ENCODE measurements at regions not wholly inside any gene's neighbourhood (a gene's known extent, or its start where the extent isn't known, plus 50 kb on each side); places are given as distances from the start of the nearest gene placed in this dataset.

GRCh38 chr20:41969656-41970055 lies 351.5 kb upstream of the CHD6 start:
- 17% methylated on average over 1 of the region's 6 CpGs; no CpG with 5 or more reads in 1 of the 2 experiments for WGBS, 2 experiments (ENCODE audit: extremely low coverage in 2 of 2, insufficient read length in 1 of 2)
- no peak overlapping the region for H3K56ac ChIP-seq (ENCODE audit: extremely low read depth, insufficient read depth, low read length)
- H3K9me1 ChIP-seq (ENCODE audit: insufficient read depth, low read length) = no peaks in the 10 kb centered on the region
- dilution Hi-C loops (cut with HindIII; ENCODE audit: low sequenced_read_pairs, unreplicated experiment) (no loop called here), in situ Hi-C loops (cut with MboI; ENCODE audit: low sequenced_read_pairs) (no loop called here), intact Hi-C loops (cut with micrococcal nuclease) (no loop called here)
- no peak overlapping the region for H3K9ac ChIP-seq (ENCODE audit: low read depth, low read length)
- no peak overlapping the region for H3K27ac ChIP-seq (ENCODE audit: insufficient read depth, low read length)
- H2AK5ac ChIP-seq (ENCODE audit: low read depth, low read length) = no peak overlapping the region
- BruUV-seq (replicated peaks) = no TSS peak
- no peak overlapping the region for H3K23ac ChIP-seq (ENCODE audit: low read depth, low read length)
- H3K4me3 ChIP-seq (ENCODE audit: insufficient read depth, low read depth, low read length) = no peak overlapping the region
- no peak overlapping the region for H2BK120ac ChIP-seq (ENCODE audit: low read depth, low read length)
- H3K14ac ChIP-seq (replicated peaks; ENCODE audit: low read depth, low read length) = no peak overlapping the region
- no peak overlapping the region for H4K91ac ChIP-seq (ENCODE audit: insufficient read depth, low read depth, low read length)
- DNase-seq = no peak
- H3K4ac ChIP-seq (ENCODE audit: low read depth, low read length) = no peak overlapping the region
- no peak overlapping the region for H2AK9ac ChIP-seq (replicated peaks; ENCODE audit: low read depth, low read length, poor library complexity)
- no peaks in the 10 kb centered on the region for H3K27me3 ChIP-seq (ENCODE audit: control insufficient read depth, insufficient read depth, low read length)
- H2BK20ac ChIP-seq (ENCODE audit: low read depth, low read length) = no peak overlapping the region
- H4K20me1 ChIP-seq (ENCODE audit: insufficient read depth, low read length) = no peaks in the 10 kb centered on the region
- no peak overlapping the region for H3K18ac ChIP-seq (ENCODE audit: low read depth, low read length)
- H2BK15ac ChIP-seq (ENCODE audit: low read depth, low read length) = no peak overlapping the region
- no peak for TF ChIP-seq SMC3 (IDR thresholded peaks at IDR 0.05; ENCODE audit: low read depth, low read length)
- TF ChIP-seq USF2 (IDR thresholded peaks at IDR 0.05; ENCODE audit: low read depth, low read length) = no peak
- TF ChIP-seq CTCF (conservative IDR thresholded peaks at IDR 0.05; ENCODE audit: low read depth, low read length) = no peak
- TF ChIP-seq MAZ (IDR thresholded peaks at IDR 0.05; ENCODE audit: borderline replicate concordance, low read depth, low read length) = no peak
- TF ChIP-seq NFE2L2 (IDR thresholded peaks at IDR 0.05; ENCODE audit: low read depth, low read length) = no peak
- no peak overlapping the region for H4K5ac ChIP-seq (ENCODE audit: low read depth, low read length)
- peaks cover 9% of the 10 kb centered on the region for H3K9me3 ChIP-seq (ENCODE audit: control insufficient read depth, insufficient read depth, low read length)
- H2AFZ ChIP-seq (replicated peaks; ENCODE audit: low read length, poor library complexity) = no peak overlapping the region
- H3K4me2 ChIP-seq (ENCODE audit: low read depth, low read length) = no peak overlapping the region
- no peaks in the 10 kb centered on the region for H3K4me1 ChIP-seq (ENCODE audit: control insufficient read depth, insufficient read depth, low read length)
- no peaks in the 10 kb centered on the region for H3K79me1 ChIP-seq (ENCODE audit: low read depth in 1 of 2, low read length in 2 of 2)
- POLR2A ChIA-PET (ENCODE audit: unreplicated experiment) = no interaction called here
- H3K36me3 ChIP-seq (ENCODE audit: control insufficient read depth, insufficient read depth, low read length) = no peaks in the 10 kb centered on the region
- no peak overlapping the region for H2BK5ac ChIP-seq (ENCODE audit: low read depth, low read length, poor library complexity, severe bottlenecking)
- CTCF ChIA-PET = no interaction called here
- no peak for ATAC-seq (ENCODE audit: low read depth)
- no peak overlapping the region for H4K8ac ChIP-seq (ENCODE audit: low read depth in 2 of 2, low read length in 2 of 2)
